Adipocyte (in vitro differentiated cells): ENCODE measurements at regions not wholly inside any gene's neighbourhood (a gene's known extent, or its start where the extent isn't known, plus 50 kb on each side); places are given as distances from the start of the nearest gene placed in this dataset.
"Not testable (repeated sequence)": the region's sequence is repeated elsewhere in the genome, so short reads cannot be mapped to it uniquely, and the experiment has no call there.

Source experiments
- DNase-seq: peaks from one replicate; pipeline ENCODE4 v3.0.0-alpha.2; 2015; ENCODE audit warnings: low read depth
- H3K27me3 ChIP-seq: replicated peaks from 2 replicates; pipeline ENCODE4 v1.7.0; 2013; ENCODE audit warnings: mild to moderate bottlenecking, low read length, moderate library complexity; ENCODE audit not compliant: control insufficient read depth, insufficient read depth
- H3K36me3 ChIP-seq: 2 replicates; pipeline ENCODE4 v1.7.0; 2013; ENCODE audit warnings: low read length, mild to moderate bottlenecking, moderate library complexity; ENCODE audit not compliant: control insufficient read depth, insufficient read depth, severe bottlenecking
- H3K4me1 ChIP-seq: 2 replicates; pipeline ENCODE4 v1.7.0; 2013; ENCODE audit warnings: mild to moderate bottlenecking, low read length, moderate library complexity; ENCODE audit not compliant: control insufficient read depth, insufficient read depth
- H3K4me3 ChIP-seq: 2 replicates; pipeline ENCODE4 v1.7.0; 2013; ENCODE audit warnings: mild to moderate bottlenecking, low read length, moderate library complexity
- H3K9ac ChIP-seq: 2 replicates; pipeline ENCODE4 v1.7.0; 2013; ENCODE audit warnings: mild to moderate bottlenecking, low read length, moderate library complexity
- H3K9me3 ChIP-seq: 2 replicates; pipeline ENCODE4 v1.7.0; 2013; ENCODE audit warnings: mild to moderate bottlenecking, low read length, moderate library complexity; ENCODE audit not compliant: control insufficient read depth

DNA sequence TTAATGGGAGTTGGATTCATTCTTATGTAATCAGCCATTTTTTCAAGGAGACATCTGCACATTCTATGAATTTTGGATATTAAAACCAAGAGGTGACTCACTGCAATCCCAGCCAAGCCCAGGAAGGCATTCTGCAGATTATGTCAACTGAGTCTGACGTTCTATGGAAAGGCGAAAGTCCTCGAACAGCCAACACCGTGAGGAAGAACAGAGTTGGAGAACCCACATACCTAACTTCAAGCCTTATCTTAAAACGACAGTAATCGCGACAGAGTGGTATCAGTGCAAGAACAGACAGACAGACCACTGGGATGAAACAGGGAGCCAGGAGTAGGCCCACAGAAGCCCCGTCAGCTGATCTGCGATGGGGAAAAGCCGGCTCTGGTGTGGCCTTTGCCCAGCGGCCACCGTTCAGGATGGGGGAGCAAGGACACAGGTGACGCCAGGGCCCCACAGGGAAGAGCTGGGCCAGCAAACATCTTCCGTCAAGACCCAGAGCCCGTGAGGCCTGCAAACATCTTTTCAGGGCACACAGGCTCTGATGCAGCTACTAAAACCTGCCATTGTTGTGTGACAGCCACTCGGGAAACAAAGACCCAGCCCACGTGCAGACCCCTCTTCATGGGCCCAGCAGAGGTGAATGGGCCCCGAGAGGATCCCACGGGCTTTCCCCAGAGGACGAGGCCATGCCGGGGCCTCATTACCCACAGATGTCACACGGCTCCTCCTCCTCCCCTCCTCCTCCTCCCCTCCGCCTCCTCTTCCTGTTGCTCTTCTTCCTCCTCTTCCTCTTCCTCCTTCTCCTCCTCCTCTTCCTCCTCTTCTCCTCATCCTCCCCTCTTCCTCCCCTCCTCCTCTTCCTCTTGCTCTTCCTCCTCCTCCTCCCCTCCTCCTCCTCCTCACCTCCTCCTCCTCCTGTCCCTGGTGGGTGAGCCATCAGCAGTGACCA, 277.6 kb downstream of the ADGRD1 start:
- H3K27me3 ChIP-seq: peaks cover 10% of the 10 kb centered on the region
- H3K4me1 ChIP-seq: no peaks in the 10 kb centered on the region
- H3K9me3 ChIP-seq: peaks cover 8% of the 10 kb centered on the region
- no peak overlapping the region for H3K4me3 ChIP-seq
- H3K36me3 ChIP-seq: no peaks in the 10 kb centered on the region
- no peak overlapping the region for H3K9ac ChIP-seq
- DNase-seq: no peak

DNA sequence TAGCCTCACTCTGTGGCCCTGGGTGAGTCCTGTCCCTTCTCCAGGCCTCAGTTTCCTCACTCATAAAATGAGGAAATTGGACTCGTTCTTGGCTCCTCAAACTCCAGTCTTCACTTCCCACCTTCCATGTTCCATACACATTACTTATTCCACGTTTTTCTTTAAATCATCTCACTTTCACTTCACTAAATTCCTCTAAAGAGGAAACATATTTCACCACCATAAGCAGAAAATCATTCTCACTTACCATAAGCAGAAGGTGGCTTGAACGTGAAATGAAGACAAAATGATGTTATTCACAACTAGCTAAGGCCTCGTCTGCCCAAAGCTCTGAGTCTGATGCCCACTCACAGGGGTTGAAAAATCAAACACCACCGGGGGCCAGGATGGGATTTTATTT, 278.3 kb downstream of the ADGRD1 start:
- H3K27me3 ChIP-seq: peaks cover 12% of the 10 kb centered on the region
- H3K4me1 ChIP-seq: no peaks in the 10 kb centered on the region
- no peak for DNase-seq
- no peak overlapping the region for H3K9ac ChIP-seq
- peaks cover 8% of the 10 kb centered on the region for H3K9me3 ChIP-seq
- H3K4me3 ChIP-seq: no peak overlapping the region
- no peaks in the 10 kb centered on the region for H3K36me3 ChIP-seq

DNA sequence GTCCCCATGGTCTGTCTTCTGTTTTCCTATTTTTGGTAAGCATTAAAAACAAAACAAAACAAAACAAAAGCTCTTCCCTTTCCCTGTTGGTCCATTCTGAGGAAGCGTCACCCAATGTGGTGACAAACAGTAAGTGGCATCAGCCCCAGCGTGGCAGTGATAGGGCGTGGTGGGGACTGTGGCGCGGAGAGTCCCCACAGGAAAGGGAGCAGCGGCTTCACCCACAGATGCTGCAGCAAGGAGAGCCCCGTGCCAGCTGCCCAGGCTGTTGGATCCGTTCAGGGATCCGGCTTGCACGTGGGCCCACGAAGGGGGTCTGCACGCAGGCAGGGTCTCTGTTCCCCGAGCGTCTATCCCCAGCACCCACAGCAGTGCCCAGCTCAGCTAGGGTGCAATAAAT, 279.2 kb downstream of the ADGRD1 start:
- H3K36me3 ChIP-seq, H3K9me3 ChIP-seq, DNase-seq, H3K4me3 ChIP-seq, H3K4me1 ChIP-seq, H3K9ac ChIP-seq: not testable (repeated sequence)
- peaks cover 17% of the 10 kb centered on the region for H3K27me3 ChIP-seq

DNA sequence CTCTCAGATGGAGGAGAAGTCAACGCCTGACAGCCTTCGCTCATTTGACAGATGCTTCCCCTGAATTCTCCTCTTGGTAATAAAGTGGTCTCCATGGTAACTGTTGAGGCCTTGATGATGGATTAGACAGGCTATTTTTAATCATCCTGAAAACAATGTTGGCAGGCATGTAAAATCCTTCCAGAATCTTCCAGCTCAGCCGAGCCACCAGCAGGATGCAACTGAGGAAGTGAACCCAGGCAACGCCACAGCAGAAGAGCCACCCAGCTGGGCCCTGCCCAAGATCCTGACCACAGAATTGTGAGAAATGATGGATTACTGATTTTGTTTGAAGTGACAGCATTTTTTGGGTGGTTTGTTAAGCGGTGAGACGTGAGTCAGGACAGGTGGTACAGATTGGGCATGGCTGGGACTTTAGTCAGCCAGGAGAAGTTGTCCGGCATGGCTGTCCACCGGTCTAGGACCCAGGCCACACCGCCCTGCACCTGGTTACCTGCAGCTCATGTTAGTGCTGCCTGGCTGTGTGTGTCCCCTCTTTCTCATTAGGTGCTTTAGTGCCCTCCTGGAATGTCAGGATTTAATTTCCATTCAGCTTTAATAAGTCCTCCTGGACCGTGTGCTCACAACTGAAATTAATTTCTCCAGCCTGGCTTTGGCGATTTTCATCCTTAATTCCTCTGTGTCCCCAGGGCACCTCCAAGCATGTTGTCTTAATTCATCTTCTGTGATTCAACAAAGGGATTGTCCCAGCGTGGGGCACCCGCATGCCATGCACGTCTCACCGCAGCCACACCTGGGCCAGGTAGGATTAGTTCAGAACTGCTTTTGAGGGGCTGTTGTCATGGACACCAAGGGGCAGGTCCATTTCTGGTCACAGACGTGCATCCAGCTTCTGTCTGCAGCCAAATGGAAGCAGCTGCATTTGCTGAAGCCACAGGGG, 280.4 kb downstream of the ADGRD1 start:
- not testable (repeated sequence) for H3K4me3 ChIP-seq, H3K9ac ChIP-seq, H3K9me3 ChIP-seq, DNase-seq, H3K36me3 ChIP-seq, H3K4me1 ChIP-seq
- H3K27me3 ChIP-seq: peaks cover 16% of the 10 kb centered on the region

DNA sequence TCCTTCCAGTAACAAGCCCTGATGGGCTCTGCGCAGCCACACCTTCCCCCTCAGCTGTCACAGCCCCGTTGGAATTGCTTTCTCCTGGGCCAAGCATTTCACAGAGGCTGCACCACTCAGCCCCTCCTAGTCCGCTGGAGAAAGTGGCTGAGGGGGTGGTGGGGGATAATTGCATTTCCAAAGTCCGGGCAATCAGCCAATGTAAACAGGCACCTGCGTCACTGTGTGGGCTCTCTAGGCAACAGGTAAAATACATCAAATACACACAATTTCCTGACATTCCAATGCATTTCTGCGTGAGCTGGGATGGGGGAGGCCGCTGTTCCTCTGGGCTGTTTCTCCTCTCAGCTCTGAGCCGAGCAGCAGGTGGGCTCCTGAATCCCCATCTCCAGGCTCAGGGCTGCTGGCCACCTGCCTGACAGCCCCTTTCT, 281.1 kb downstream of the ADGRD1 start:
- DNase-seq, H3K4me3 ChIP-seq, H3K4me1 ChIP-seq, H3K9ac ChIP-seq, H3K9me3 ChIP-seq, H3K36me3 ChIP-seq: not testable (repeated sequence)
- peaks cover 14% of the 10 kb centered on the region for H3K27me3 ChIP-seq

DNA sequence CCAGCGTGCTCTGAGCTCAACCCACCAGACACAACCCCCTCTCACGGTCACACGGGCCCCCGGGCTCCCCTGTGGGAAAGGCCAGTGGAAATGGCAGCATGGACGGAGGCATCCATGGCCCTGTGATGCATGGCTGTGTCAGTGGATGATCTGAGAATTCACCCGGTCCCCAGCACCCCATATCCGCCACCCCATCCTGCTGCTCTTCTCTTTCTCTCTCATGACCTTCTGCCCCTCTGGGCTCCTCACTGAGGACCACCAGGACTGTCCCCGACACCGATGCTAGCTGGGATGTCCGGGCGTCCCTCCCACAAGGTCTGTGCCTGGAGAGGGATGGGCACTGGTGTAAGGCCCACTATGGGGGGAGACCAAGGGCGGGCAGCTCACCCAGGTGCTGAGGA, 282.2 kb downstream of the ADGRD1 start:
- H3K4me3 ChIP-seq: no peak overlapping the region
- no peaks in the 10 kb centered on the region for H3K36me3 ChIP-seq
- no peak for DNase-seq
- H3K9ac ChIP-seq: no peak overlapping the region
- H3K4me1 ChIP-seq: no peaks in the 10 kb centered on the region
- peaks cover 8% of the 10 kb centered on the region for H3K9me3 ChIP-seq
- peaks cover 8% of the 10 kb centered on the region for H3K27me3 ChIP-seq

DNA sequence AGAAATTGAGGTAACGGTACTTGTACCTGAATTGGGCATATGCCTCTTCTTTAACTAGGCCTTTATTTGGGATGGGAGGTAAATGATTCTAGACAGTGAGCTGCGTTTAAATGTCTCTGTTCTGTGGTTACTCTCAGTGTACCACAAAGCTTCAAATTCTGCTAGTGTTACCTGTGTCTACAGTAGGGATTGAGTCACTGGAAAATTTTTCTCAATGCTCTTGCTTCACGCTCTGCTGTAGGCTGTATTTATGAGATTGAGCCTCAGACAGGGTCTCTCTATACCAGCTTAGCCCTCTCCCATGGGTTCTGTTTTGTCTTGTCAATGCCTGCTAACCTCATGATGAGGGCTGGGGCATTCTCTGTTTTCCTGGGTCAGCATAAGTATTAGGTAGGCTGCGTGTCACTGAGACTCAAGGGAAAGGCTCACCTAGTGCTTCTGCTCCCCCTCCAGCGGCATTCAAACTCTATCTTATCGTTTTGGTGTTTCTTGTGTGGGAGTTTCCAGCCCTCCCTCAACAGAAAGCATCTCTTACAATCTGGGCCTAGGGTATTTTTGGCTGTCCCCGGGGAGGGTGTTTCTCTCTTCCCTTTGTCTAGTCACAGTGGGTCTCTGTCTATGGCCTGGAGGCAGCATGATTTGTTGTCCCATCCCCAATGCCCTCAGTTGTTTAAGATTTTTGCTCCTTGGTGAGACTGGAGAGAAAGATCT, 285.8 kb downstream of the ADGRD1 start:
- DNase-seq: no peak
- no peaks in the 10 kb centered on the region for H3K36me3 ChIP-seq
- no peak overlapping the region for H3K4me3 ChIP-seq

DNA sequence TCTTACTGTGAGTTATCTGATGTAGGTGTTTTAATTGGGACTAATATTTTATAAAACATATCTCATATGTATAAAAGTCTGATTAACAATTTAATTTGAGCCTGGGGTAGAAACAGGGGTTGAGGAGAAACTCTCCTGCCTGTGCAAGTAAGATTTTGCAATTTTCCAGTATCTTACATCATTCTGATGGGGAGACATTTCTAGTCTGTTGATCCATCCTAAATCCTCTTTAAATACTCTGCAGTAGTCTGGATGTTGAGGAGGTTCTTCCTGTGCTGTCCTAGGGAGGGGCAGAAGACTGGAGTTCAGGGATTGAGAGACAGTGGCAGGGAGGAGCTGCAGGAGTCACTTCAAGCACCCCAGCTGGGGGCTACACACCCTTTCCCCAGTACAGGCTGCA, 287.8 kb downstream of the ADGRD1 start:
- no peaks in the 10 kb centered on the region for H3K36me3 ChIP-seq
- H3K27me3 ChIP-seq: peaks cover 20% of the 10 kb centered on the region
- no peak overlapping the region for H3K9ac ChIP-seq
- H3K4me1 ChIP-seq: no peaks in the 10 kb centered on the region
- no peak for DNase-seq
- H3K9me3 ChIP-seq: peaks cover 13% of the 10 kb centered on the region
- H3K4me3 ChIP-seq: no peak overlapping the region

More for the DNA sequence above, 285.8 kb downstream of the ADGRD1 start:
- H3K9ac ChIP-seq: no peak overlapping the region
- peaks cover 13% of the 10 kb centered on the region for H3K9me3 ChIP-seq
- peaks cover 13% of the 10 kb centered on the region for H3K27me3 ChIP-seq
- H3K4me1 ChIP-seq: no peaks in the 10 kb centered on the region

DNA sequence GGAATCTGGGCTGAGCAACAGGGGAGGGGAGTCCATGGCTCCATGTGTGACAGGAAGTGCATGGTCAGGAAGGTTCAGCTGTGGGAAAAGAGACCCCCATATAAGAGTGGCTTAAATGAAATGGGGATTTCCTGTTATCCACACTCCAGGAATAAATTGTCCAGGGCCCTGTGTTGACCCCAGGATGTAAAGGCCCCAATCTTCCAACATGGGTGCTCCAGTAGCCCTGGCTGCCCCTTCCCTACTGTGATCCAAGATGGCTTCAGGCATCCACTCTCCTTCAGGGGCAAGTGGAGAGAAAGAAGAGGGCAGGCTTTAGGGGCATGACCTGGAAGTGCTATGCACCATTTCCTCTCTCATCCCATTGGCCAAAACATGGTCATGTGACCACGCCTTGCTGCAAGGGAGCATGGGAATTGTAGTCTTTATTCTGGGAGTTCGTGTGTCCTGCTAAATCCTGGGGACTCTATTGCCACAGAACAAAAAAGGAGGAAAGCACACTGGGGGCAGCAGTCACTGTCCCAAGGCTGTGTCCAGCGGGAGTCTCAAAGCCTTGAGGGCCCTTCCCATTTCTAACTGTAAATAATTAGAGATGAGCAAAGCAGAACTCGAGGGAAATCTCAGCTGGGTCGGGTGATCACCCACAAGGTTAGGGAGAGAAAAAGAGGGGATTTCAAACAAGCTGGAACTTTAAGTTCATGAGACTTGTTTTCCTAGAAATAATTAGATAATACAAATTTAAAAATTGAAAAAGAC, 289.2 kb downstream of the ADGRD1 start:
- Histone ChIP-seq H3K9me3 (peaks cover 13% of the 10 kb centered on the region), H3K4me3 (no peak overlapping the region), H3K9ac (no peak overlapping the region), H3K27me3 (peaks cover 12% of the 10 kb centered on the region), H3K36me3 (no peaks in the 10 kb centered on the region), H3K4me1 (no peaks in the 10 kb centered on the region)
- no peak for DNase-seq

DNA sequence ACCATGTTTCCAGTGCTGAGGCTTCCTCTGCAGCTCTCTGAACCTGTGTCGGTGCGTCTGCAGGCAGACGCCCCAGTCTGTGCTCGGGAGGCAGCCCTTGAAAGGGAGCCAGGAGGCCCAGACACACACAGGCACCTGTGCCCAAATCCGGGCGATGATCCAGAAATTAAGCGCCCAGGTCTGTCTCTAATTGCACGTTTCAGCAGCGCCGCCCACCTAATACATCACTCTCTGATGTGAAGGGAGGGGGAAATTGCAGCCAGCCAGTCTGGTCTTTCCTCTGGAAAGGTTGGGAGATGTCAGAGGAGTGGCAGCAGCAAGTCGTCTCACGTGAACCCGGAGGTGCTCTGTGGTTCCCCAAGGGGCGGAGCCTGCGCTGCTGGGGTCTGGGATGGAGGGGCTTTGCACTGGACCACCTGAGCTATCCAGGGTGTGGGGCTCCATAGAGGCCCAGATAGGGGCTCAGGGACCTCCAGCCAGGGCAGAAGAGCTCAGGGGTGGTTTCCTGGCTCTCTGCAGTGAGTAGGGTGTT, 290.5 kb downstream of the ADGRD1 start:
- not testable (repeated sequence) for DNase-seq, H3K9ac ChIP-seq, H3K4me1 ChIP-seq, H3K36me3 ChIP-seq, H3K4me3 ChIP-seq
- H3K27me3 ChIP-seq: peaks cover 12% of the 10 kb centered on the region
- H3K9me3 ChIP-seq: peaks cover 13% of the 10 kb centered on the region
